ENCODE measurements at regions not wholly inside any gene's neighbourhood (a gene's known extent, or its start where the extent isn't known, plus 50 kb on each side); places are given as distances from the start of the nearest gene placed in this dataset.

DNA sequence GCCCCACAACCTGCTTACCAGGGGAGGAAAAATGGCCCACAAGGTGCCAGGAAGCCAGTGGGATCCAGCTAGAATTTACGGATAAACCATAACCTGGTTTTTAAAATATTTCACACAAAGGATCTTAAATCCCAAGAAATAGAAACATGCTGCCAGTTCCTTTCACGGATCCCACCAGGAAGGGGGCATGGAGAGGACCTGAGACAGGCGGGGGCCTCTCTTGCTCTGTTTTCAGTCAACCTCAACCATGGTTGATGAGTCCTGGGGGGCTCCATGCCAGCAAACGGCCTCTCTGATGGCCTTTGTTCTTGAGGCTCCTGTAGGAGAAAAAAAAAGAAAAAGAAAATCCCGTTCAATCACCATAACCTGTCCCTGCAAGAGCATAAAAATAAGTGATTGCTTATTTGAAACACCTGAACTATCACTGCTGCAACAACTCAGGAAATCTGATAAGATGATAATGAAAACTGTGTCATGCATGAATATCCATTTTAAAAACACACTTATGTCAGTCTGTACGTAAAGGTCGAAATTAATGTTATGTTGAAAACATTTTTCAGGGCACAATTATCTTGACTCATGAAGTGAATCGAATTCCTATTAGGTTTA, 125.8 kb upstream of the CST7 start:
- TF ChIP-seq, protein P1, sequence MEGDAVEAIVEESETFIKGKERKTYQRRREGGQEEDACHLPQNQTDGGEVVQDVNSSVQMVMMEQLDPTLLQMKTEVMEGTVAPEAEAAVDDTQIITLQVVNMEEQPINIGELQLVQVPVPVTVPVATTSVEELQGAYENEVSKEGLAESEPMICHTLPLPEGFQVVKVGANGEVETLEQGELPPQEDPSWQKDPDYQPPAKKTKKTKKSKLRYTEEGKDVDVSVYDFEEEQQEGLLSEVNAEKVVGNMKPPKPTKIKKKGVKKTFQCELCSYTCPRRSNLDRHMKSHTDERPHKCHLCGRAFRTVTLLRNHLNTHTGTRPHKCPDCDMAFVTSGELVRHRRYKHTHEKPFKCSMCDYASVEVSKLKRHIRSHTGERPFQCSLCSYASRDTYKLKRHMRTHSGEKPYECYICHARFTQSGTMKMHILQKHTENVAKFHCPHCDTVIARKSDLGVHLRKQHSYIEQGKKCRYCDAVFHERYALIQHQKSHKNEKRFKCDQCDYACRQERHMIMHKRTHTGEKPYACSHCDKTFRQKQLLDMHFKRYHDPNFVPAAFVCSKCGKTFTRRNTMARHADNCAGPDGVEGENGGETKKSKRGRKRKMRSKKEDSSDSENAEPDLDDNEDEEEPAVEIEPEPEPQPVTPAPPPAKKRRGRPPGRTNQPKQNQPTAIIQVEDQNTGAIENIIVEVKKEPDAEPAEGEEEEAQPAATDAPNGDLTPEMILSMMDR (conservative IDR thresholded peaks at IDR 0.05) = no peak
- TF ChIP-seq EZH2 (IDR thresholded peaks at IDR 0.05; ENCODE audit: low read depth) = no peak

All from PC-9 (cell line).